K562 (cell line): ENCODE measurements at regions not wholly inside any gene's neighbourhood (a gene's known extent, or its start where the extent isn't known, plus 50 kb on each side); places are given as distances from the start of the nearest gene placed in this dataset.

Source experiments
- ATAC-seq: fragments of 200-7000 bp; cut with Tn5 transposase; 3 replicates; pipeline ENCODE4 v1.9.1; 2020; ENCODE audit warnings: moderate library complexity
- BruUV-seq: library from RNA; stranded (reverse); fragments of 400-500 nt; replicated peaks from 2 replicates; lab custom pipeline; 2021; lab: Mats Ljungman, UMichigan
- CTCF ChIA-PET: fragments of 300-600 bp; formaldehyde crosslinking; extraction: SDS; loops from one replicate; lab custom pipeline; 2021; ENCODE audit warnings: low intra/inter-chr PET ratio; lab: Yijun Ruan, JAX
- POLR2A ChIA-PET: fragments of 300-600, 350-650 bp; sonication (Branson Sonifier 250); formaldehyde crosslinking; extraction: SDS; loops from one replicate; lab custom pipeline; 2021; ENCODE audit warnings: antibody characterized with exemption, inconsistent platforms; lab: Yijun Ruan, JAX
- DNase-seq, 4 experiments: peaks; one replicate each; pipeline versions ENCODE4 v3.0.0 to v3.0.0-alpha.2; 2011 to 2018; ENCODE audit warnings: low spot score in 3 of 4, mixed read lengths in 3 of 4; ENCODE audit errors: extremely low read depth in 1 of 4
- FAIRE-seq: peaks from 2 replicates; lab custom pipeline; 2011; peaks lifted over from hg19 to GRCh38; lab: Jason Lieb, UNC
- H2AFZ ChIP-seq: 2 replicates; pipeline ENCODE4 v1.6.0; 2011; ENCODE audit warnings: low read depth, low read length, control low read depth, inconsistent platforms
- H3K27ac ChIP-seq: fragments of 200-600 bp; 3 replicates; pipeline ENCODE4 v1.8.0; 2011; ENCODE audit warnings: low read depth, mild to moderate bottlenecking, control low read depth, inconsistent platforms, low read length, moderate library complexity, mixed read lengths; ENCODE audit errors: extremely low read depth
- H3K27me3 ChIP-seq, 2 experiments: fragments of 300-600 bp in 1 of 2; 2 replicates in 1 of 2; 3 replicates in 1 of 2; pipeline versions ENCODE4 v1.6.0 to v1.8.0; 2011; ENCODE audit warnings: inconsistent platforms in 2 of 2, low read length in 2 of 2, mild to moderate bottlenecking in 1 of 2, mixed read lengths in 1 of 2, moderate library complexity in 1 of 2; ENCODE audit not compliant: control insufficient read depth in 2 of 2, insufficient read depth in 2 of 2
- H3K36me3 ChIP-seq: fragments of 300-600 bp; 3 replicates; pipeline ENCODE4 v1.8.0; 2011; ENCODE audit warnings: mild to moderate bottlenecking, low read length, inconsistent platforms; ENCODE audit not compliant: control insufficient read depth, insufficient read depth
- H3K4me1 ChIP-seq, 2 experiments: fragments of 200-600 bp in 1 of 2; replicated peaks in 1 of 2; 2 replicates in 1 of 2; 3 replicates in 1 of 2; pipeline versions ENCODE4 v1.5.1 to v1.8.0; 2011; ENCODE audit warnings: inconsistent platforms in 2 of 2, low read length in 2 of 2, mild to moderate bottlenecking in 1 of 2, mixed read lengths in 1 of 2, moderate library complexity in 1 of 2; ENCODE audit not compliant: control insufficient read depth in 2 of 2, insufficient read depth in 2 of 2
- H3K4me2 ChIP-seq: 2 replicates; pipeline ENCODE4 v1.6.1; 2011; ENCODE audit warnings: low read length, control low read depth, inconsistent platforms, mixed read lengths; ENCODE audit not compliant: insufficient read depth
- H3K4me3 ChIP-seq: fragments of 200-600 bp; sonication (generic), shearing (Covaris generic); 2 replicates; pipeline ENCODE4 v1.5.1; 2016; ENCODE audit warnings: control low read depth, inconsistent platforms
- H3K79me2 ChIP-seq: fragments of 200-600 bp; 3 replicates; pipeline ENCODE4 v1.8.0; 2011; ENCODE audit warnings: low read length, inconsistent platforms; ENCODE audit not compliant: control insufficient read depth, insufficient read depth
- H3K9ac ChIP-seq, 2 experiments: 2 replicates each; pipeline versions ENCODE4 v1.6.0 to v1.6.1; 2011; ENCODE audit warnings: low read depth in 2 of 2, low read length in 2 of 2, control low read depth in 1 of 2, inconsistent platforms in 1 of 2, mild to moderate bottlenecking in 1 of 2, mixed read lengths in 1 of 2; ENCODE audit not compliant: insufficient read depth in 1 of 2
- H3K9me1 ChIP-seq: one replicate; pipeline ENCODE4 v1.6.0; 2011; ENCODE audit warnings: inconsistent platforms, mild to moderate bottlenecking, low read length, moderate library complexity; ENCODE audit not compliant: control insufficient read depth, insufficient read depth
- H3K9me3 ChIP-seq: replicated peaks from 2 replicates; pipeline ENCODE4 v1.5.1; 2011; ENCODE audit warnings: low read depth, low read length, inconsistent platforms; ENCODE audit not compliant: control insufficient read depth, insufficient read depth
- H4K20me1 ChIP-seq: replicated peaks from 2 replicates; pipeline ENCODE4 v1.6.1; 2011; ENCODE audit warnings: low read length, inconsistent platforms, mixed read lengths; ENCODE audit not compliant: control insufficient read depth, insufficient read depth
- CBFA2T3 ChIP-seq: fragments of 450-650 bp; IDR thresholded peaks from 2 replicates; pipeline ENCODE4 v1.6.1; 2017
- EP400 ChIP-seq: fragments of 450-650 bp; IDR thresholded peaks from 2 replicates; pipeline ENCODE4 v1.6.1; 2017; ENCODE audit warnings: antibody characterized with exemption, mild to moderate bottlenecking, moderate library complexity
- HES1 ChIP-seq: fragments of 450-650 bp; IDR thresholded peaks from 2 replicates; pipeline ENCODE4 v1.6.1; 2016; ENCODE audit warnings: low read depth, mild to moderate bottlenecking, moderate library complexity
- HNRNPK ChIP-seq: fragments of 200-400 bp; formaldehyde crosslinking; IDR thresholded peaks from one replicate; pipeline ENCODE4 v1.6.1; 2018; ENCODE audit warnings: mild to moderate bottlenecking, low read depth, low read length; ENCODE audit not compliant: poor library complexity, severe bottlenecking
- ILK ChIP-seq: fragments of 450-650 bp; IDR thresholded peaks from 2 replicates; pipeline ENCODE4 v1.6.1; 2016; ENCODE audit warnings: missing genetic modification characterization, low read depth, mild to moderate bottlenecking, missing compliant biosample characterization, moderate library complexity, borderline replicate concordance
- KLF6 ChIP-seq: fragments of 250-450 bp; sonication (Bioruptor Pico); IDR thresholded peaks from 2 replicates; pipeline ENCODE4 v1.4.0; 2020; ENCODE audit warnings: mild to moderate bottlenecking, moderate library complexity, borderline replicate concordance
- POLR2A ChIP-seq: fragments of 450-650 bp; conservative IDR thresholded peaks from 2 replicates; pipeline ENCODE4 v1.6.1; 2016
- RBBP5 ChIP-seq: fragments of 200-600 bp; sonication (generic); IDR thresholded peaks from 2 replicates; pipeline ENCODE4 v1.6.1; 2012; ENCODE audit warnings: borderline replicate concordance, mild to moderate bottlenecking, low read length, control low read depth, inconsistent platforms; ENCODE audit not compliant: insufficient read depth, poor library complexity, severe bottlenecking
- TAF15 ChIP-seq: fragments of 200-400 bp; formaldehyde crosslinking; IDR thresholded peaks from 2 replicates; pipeline ENCODE4 v1.6.1; 2017; ENCODE audit warnings: mild to moderate bottlenecking, low read depth, low read length, moderate library complexity
- ZFX ChIP-seq: sonication (generic); formaldehyde crosslinking; IDR thresholded peaks from 2 replicates; pipeline ENCODE4 v1.8.0; 2022; ENCODE audit warnings: mild to moderate bottlenecking, missing genetic modification reagents, moderate library complexity
- ZNF384 ChIP-seq: IDR thresholded peaks from 2 replicates; pipeline ENCODE4 v1.6.1; 2012; ENCODE audit warnings: low read depth, low read length, improper control_type of control experiment
- ZNF512 ChIP-seq: IDR thresholded peaks from 2 replicates; pipeline ENCODE4 v1.6.1; 2016; ENCODE audit warnings: missing genetic modification characterization, missing compliant biosample characterization
- ZNF639 ChIP-seq, 2 experiments: fragments of 200-800 bp in 1 of 2; sonication (Bioruptor generic) in 1 of 2; sonication (generic) in 1 of 2; formaldehyde crosslinking in 1 of 2; IDR thresholded peaks in 1 of 2; conservative IDR thresholded peaks in 1 of 2; 2 replicates each; pipeline versions ENCODE4 v1.5.0 to v1.6.1; 2016 to 2020; ENCODE audit warnings: missing compliant biosample characterization in 1 of 2, missing genetic modification characterization in 1 of 2, missing genetic modification reagents in 1 of 2
- WGBS: fragments of 100-300 bp; shearing (Covaris generic); methylation state at CpG from one replicate; pipeline ENCODE4 v1.1.6; 2016; ENCODE audit warnings: low coverage, mixed read lengths; ENCODE audit not compliant: insufficient coverage; ENCODE audit errors: missing lambda C conversion rate; 5-methylcytosine and 5-hydroxymethylcytosine counted together
- in situ Hi-C: fragments of 300-500 bp; cut with MboI; formaldehyde crosslinking; loops from 4 replicates; pipeline ENCODE4 v1.15.0; 2018; ENCODE audit warnings: inconsistent platforms, mixed read lengths
- intact Hi-C: fragments of 100-400 bp; cut with micrococcal nuclease; formaldehyde crosslinking; loops from 2 replicates; pipeline ENCODE4 v1.14.2; 2022

GRCh38 chr3:107325446-107325845 is 51.8 kb upstream of the CCDC54 start:
- POLR2A ChIA-PET: interaction anchor here (1.3 kb wide), 1 partner anchor 17 kb away, joined by 3 read pairs; no protein-coding TSS in a partner anchor
- no peak overlapping the region for H3K4me2 ChIP-seq
- no peak overlapping the region for H3K9ac ChIP-seq
- DNase-seq: no peak
- H3K27me3 ChIP-seq: no peaks in the 10 kb centered on the region; a peak in 2 of 5 replicates
- in situ Hi-C loops: no loop called here
- H2AFZ ChIP-seq: no peak overlapping the region
- H3K27ac ChIP-seq: no peak overlapping the region
- H3K4me1 ChIP-seq: no peaks in the 10 kb centered on the region
- intact Hi-C loops: no loop called here
- H3K9me1 ChIP-seq: no peaks in the 10 kb centered on the region
- CTCF ChIA-PET: no interaction called here
- TF ChIP-seq HNRNPK: no peak
- no peak for TF ChIP-seq POLR2A
- TF ChIP-seq ZNF384: no peak
- TF ChIP-seq ZNF639 (CRISPR knock-in tag; conservative IDR thresholded peaks at IDR 0.05 in 1 of 2, IDR thresholded peaks at IDR 0.05 in 1 of 2): no peak
- no peak for TF ChIP-seq KLF6 (CRISPR knock-in tag)
- no peak for TF ChIP-seq ZFX
- no peak for TF ChIP-seq RBBP5
- no peak for TF ChIP-seq EP400
- no peak for TF ChIP-seq ZNF512 (tag)
- no peak for TF ChIP-seq TAF15
- TF ChIP-seq HES1: no peak
- TF ChIP-seq CBFA2T3: no peak
- no peak for TF ChIP-seq ILK (tag)
- H4K20me1 ChIP-seq: no peaks in the 10 kb centered on the region
- H3K79me2 ChIP-seq: no peaks in the 10 kb centered on the region
- 0% methylated on average over 4 of the region's 7 CpGs for WGBS
- BruUV-seq: no TSS peak
- ATAC-seq: no peak
- H3K4me3 ChIP-seq: no peak overlapping the region
- H3K9me3 ChIP-seq: no peaks in the 10 kb centered on the region
- FAIRE-seq: no peak
- H3K36me3 ChIP-seq: no peaks in the 10 kb centered on the region
